PC-3 (cell line): ENCODE measurements at regions not wholly inside any gene's neighbourhood (a gene's known extent, or its start where the extent isn't known, plus 50 kb on each side); places are given as distances from the start of the nearest gene placed in this dataset.
A peak's percentile ranks its signal among the peaks of the same experiment; 100 is the strongest.

Experiments
- ATAC-seq: fragments of 200-7000 bp; cut with Tn5 transposase; 2 replicates; pipeline ENCODE4 v1.9.1; 2020; ENCODE audit warnings: mild to moderate bottlenecking, moderate library complexity
- BruUV-seq: library from RNA; stranded (reverse); fragments of 400-500 nt; replicated peaks from 2 replicates; lab custom pipeline; 2021; lab: Mats Ljungman, UMichigan
- CTCF ChIA-PET: fragments of 300-600 bp; sonication (Branson Sonifier 250); formaldehyde crosslinking; loops from one replicate; lab custom pipeline; 2022; ENCODE audit warnings: antibody characterized with exemption; lab: Charles Lee
- POLR2A ChIA-PET: fragments of 300-600 bp; sonication (Branson Sonifier 250); formaldehyde crosslinking; loops from one replicate; lab custom pipeline; 2022; ENCODE audit warnings: antibody characterized with exemption; ENCODE audit not compliant: unreplicated experiment; lab: Charles Lee
- DNase-seq: peaks from one replicate; pipeline ENCODE4 v3.0.0-alpha.2; 2015
- H2AFZ ChIP-seq: fragments of 300-600 bp; sonication (generic); 2 replicates; pipeline ENCODE4 v1.6.0; 2016; ENCODE audit warnings: antibody characterized with exemption, low read length
- H3F3A ChIP-seq: fragments of 300-600 bp; sonication (generic); one replicate; pipeline ENCODE4 v1.6.0; 2017; ENCODE audit warnings: antibody characterized with exemption, low read length, control low read depth, mild to moderate bottlenecking; ENCODE audit not compliant: unreplicated experiment
- H3K27ac ChIP-seq: fragments of 300-600 bp; sonication (generic); 2 replicates; pipeline ENCODE4 v1.5.1; 2016; ENCODE audit warnings: mild to moderate bottlenecking, low read length
- H3K27me3 ChIP-seq: fragments of 300-600 bp; sonication (generic); 2 replicates; pipeline ENCODE4 v1.6.1; 2016; ENCODE audit warnings: low read length, mixed read lengths
- H3K36me3 ChIP-seq: fragments of 300-600 bp; sonication (generic); 2 replicates; pipeline ENCODE4 v1.6.1; 2016; ENCODE audit warnings: low read depth, mixed run types, low read length, mixed read lengths
- H3K4me1 ChIP-seq: fragments of 300-600 bp; sonication (generic); 2 replicates; pipeline ENCODE4 v1.5.1; 2016; ENCODE audit warnings: low read length; ENCODE audit not compliant: insufficient read depth
- H3K4me2 ChIP-seq: fragments of 300-600 bp; sonication (generic); 2 replicates; pipeline ENCODE4 v1.6.0; 2016; ENCODE audit warnings: low read length
- H3K4me3 ChIP-seq: fragments of 300-600 bp; sonication (generic); 2 replicates; pipeline ENCODE4 v1.5.1; 2016; ENCODE audit warnings: mild to moderate bottlenecking, low read length, mixed read lengths
- H3K79me2 ChIP-seq: fragments of 300-600 bp; sonication (generic); 2 replicates; pipeline ENCODE4 v1.6.1; 2017; ENCODE audit warnings: low read length, mixed read lengths
- H3K9ac ChIP-seq: fragments of 300-600 bp; sonication (generic); 2 replicates; pipeline ENCODE4 v1.6.0; 2016; ENCODE audit warnings: mild to moderate bottlenecking, low read length
- H3K9me2 ChIP-seq: fragments of 300-600 bp; sonication (generic); replicated peaks from 2 replicates; pipeline ENCODE4 v1.6.1; 2016; ENCODE audit warnings: mixed run types, low read length, mixed read lengths
- H3K9me3 ChIP-seq: fragments of 300-600 bp; sonication (generic); 2 replicates; pipeline ENCODE4 v1.6.1; 2016; ENCODE audit warnings: low read length, mixed read lengths
- H4K20me1 ChIP-seq: fragments of 300-600 bp; sonication (generic); 2 replicates; pipeline ENCODE4 v1.6.1; 2016; ENCODE audit warnings: low read length, mixed read lengths
- CTCF ChIP-seq: fragments of 300-600 bp; sonication (generic); conservative IDR thresholded peaks from 2 replicates; pipeline ENCODE4 v1.5.1; 2017; ENCODE audit warnings: antibody characterized with exemption, low read depth, mild to moderate bottlenecking, low read length
- EZH2 ChIP-seq: fragments of 300-600 bp; sonication (generic); IDR thresholded peaks from one replicate; pipeline ENCODE4 v1.6.1; 2017; ENCODE audit warnings: antibody characterized with exemption, mild to moderate bottlenecking, low read length; ENCODE audit not compliant: unreplicated experiment
- EZH2phosphoT487 ChIP-seq: fragments of 300-600 bp; sonication (generic); IDR thresholded peaks from 2 replicates; pipeline ENCODE4 v1.6.1; 2018; ENCODE audit warnings: mild to moderate bottlenecking, antibody characterized with exemption, low read length, borderline replicate concordance
- intact Hi-C: fragments of 100-400 bp; cut with micrococcal nuclease; formaldehyde crosslinking; loops from 2 replicates; pipeline ENCODE4 v1.9.0; 2023

- no peak overlapping the region for H3K9ac ChIP-seq
- no peaks in the 10 kb centered on the region for H4K20me1 ChIP-seq
- CTCF ChIA-PET = no interaction called here
- H2AFZ ChIP-seq = no peak overlapping the region
- no peak overlapping the region for H3K27ac ChIP-seq
- H3F3A ChIP-seq = no peaks in the 10 kb centered on the region
- H3K4me3 ChIP-seq = no peak overlapping the region
- H3K9me3 ChIP-seq = no peaks in the 10 kb centered on the region
- H3K79me2 ChIP-seq = no peaks in the 10 kb centered on the region
- H3K9me2 ChIP-seq = no peaks in the 10 kb centered on the region
- ATAC-seq (no peak), DNase-seq (no peak)
- BruUV-seq = no TSS peak
- H3K27me3 ChIP-seq = no peaks in the 10 kb centered on the region
- intact Hi-C loops = no loop called here
- peak overlapping the region; percentile 8; the same call in 1 of the 2 replicates for H3K4me2 ChIP-seq
- peaks cover 36% of the 10 kb centered on the region for H3K4me1 ChIP-seq
- POLR2A ChIA-PET = no interaction called here
- TF ChIP-seq EZH2phosphoT487 = no peak
- no peak for TF ChIP-seq CTCF
- TF ChIP-seq EZH2 = no peak
- no peaks in the 10 kb centered on the region for H3K36me3 ChIP-seq
Observed at GRCh38 chr4:155430895-155431795, 54.4 kb upstream of the MAP9 start.

- DNase-seq = no peak
- Histone ChIP-seq H4K20me1 (no peaks in the 10 kb centered on the region), H3K4me3 (no peak overlapping the region), H2AFZ (no peak overlapping the region), H3F3A (no peaks in the 10 kb centered on the region), H3K27ac (no peak overlapping the region), H3K9ac (no peak overlapping the region), H3K4me2 (no peak overlapping the region), H3K79me2 (no peaks in the 10 kb centered on the region), H3K36me3 (no peaks in the 10 kb centered on the region), H3K9me2 (no peaks in the 10 kb centered on the region), H3K9me3 (no peaks in the 10 kb centered on the region), H3K4me1 (peaks cover 18% of the 10 kb centered on the region), H3K27me3 (no peaks in the 10 kb centered on the region)
- ChIA-PET POLR2A (no interaction called here), CTCF (no interaction called here)
- BruUV-seq = no TSS peak
- intact Hi-C loops = no loop called here
- TF ChIP-seq CTCF = no peak
- TF ChIP-seq EZH2 = no peak
- no peak for TF ChIP-seq EZH2phosphoT487
- no peak for ATAC-seq
Observed at GRCh38 chr4:155428128-155428527, 51.4 kb upstream of the MAP9 start.

GRCh38 chr4:155426953-155427352 is 50.2 kb upstream of the MAP9 start:
- intact Hi-C loops = no loop called here
- Histone ChIP-seq H3K36me3 (no peaks in the 10 kb centered on the region), H3K4me1 (peaks cover 12% of the 10 kb centered on the region), H3K4me2 (no peak overlapping the region), H4K20me1 (no peaks in the 10 kb centered on the region), H2AFZ (no peak overlapping the region), H3K9ac (no peak overlapping the region), H3K79me2 (no peaks in the 10 kb centered on the region), H3K4me3 (no peak overlapping the region), H3K27me3 (no peaks in the 10 kb centered on the region), H3F3A (no peaks in the 10 kb centered on the region), H3K9me2 (no peaks in the 10 kb centered on the region), H3K9me3 (no peaks in the 10 kb centered on the region), H3K27ac (no peak overlapping the region)
- POLR2A ChIA-PET = no interaction called here
- ATAC-seq (no peak), DNase-seq (no peak)
- no peak for TF ChIP-seq CTCF
- CTCF ChIA-PET = no interaction called here
- BruUV-seq = no TSS peak
